ENCODE measurements at regions not wholly inside any gene's neighbourhood (a gene's known extent, or its start where the extent isn't known, plus 50 kb on each side); places are given as distances from the start of the nearest gene placed in this dataset.
"Not testable (repeated sequence)": the region's sequence is repeated elsewhere in the genome, so short reads cannot be mapped to it uniquely, and the experiment has no call there.

DNA sequence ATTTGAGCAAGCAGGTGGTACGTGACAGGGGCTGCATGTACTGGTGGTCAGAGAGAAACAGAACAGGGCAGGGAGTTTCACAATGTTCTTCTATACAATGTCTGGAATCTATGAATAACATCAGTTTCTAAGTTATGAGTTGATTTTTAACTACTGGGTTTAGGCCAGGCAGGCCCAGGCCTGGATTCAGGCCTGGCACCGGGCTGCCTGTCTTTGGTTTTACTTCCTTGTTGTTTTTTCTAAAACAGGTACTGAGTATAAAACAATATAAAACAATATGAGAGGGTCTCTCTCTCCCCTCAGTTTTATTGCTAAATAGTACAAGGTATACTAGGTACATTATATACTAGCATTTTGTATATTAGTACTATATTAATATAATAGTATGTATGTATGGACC lies 742.7 kb upstream of the FAT3 start:
- not testable (repeated sequence) for TF ChIP-seq EZH2phosphoT487 (IDR thresholded peaks at IDR 0.05; ENCODE audit: low read length)
- TF ChIP-seq, protein P1, sequence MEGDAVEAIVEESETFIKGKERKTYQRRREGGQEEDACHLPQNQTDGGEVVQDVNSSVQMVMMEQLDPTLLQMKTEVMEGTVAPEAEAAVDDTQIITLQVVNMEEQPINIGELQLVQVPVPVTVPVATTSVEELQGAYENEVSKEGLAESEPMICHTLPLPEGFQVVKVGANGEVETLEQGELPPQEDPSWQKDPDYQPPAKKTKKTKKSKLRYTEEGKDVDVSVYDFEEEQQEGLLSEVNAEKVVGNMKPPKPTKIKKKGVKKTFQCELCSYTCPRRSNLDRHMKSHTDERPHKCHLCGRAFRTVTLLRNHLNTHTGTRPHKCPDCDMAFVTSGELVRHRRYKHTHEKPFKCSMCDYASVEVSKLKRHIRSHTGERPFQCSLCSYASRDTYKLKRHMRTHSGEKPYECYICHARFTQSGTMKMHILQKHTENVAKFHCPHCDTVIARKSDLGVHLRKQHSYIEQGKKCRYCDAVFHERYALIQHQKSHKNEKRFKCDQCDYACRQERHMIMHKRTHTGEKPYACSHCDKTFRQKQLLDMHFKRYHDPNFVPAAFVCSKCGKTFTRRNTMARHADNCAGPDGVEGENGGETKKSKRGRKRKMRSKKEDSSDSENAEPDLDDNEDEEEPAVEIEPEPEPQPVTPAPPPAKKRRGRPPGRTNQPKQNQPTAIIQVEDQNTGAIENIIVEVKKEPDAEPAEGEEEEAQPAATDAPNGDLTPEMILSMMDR (IDR thresholded peaks at IDR 0.05; ENCODE audit: low read length) = not testable (repeated sequence)
